Testis (tissue), 2 donors: ENCODE measurements at regions not wholly inside any gene's neighbourhood (a gene's known extent, or its start where the extent isn't known, plus 50 kb on each side); places are given as distances from the start of the nearest gene placed in this dataset.

Experiments used
- POLR2A ChIP-seq: fragments of 450-650 bp; IDR thresholded peaks from one replicate; pipeline ENCODE4 v1.6.1; 2017; ENCODE audit warnings: antibody characterized with exemption, mild to moderate bottlenecking, moderate library complexity
- TF ChIP-seq, protein P1 (sequence below), 3 experiments: fragments of 450-650 bp in 2 of 3; fragments of 200-600 bp in 1 of 3; sonication (generic) in 1 of 3; IDR thresholded peaks; one replicate each; pipeline ENCODE4 v1.5.1; 2016 to 2019; ENCODE audit warnings: antibody characterized with exemption in 3 of 3, mild to moderate bottlenecking in 2 of 3, moderate library complexity in 1 of 3

DNA sequence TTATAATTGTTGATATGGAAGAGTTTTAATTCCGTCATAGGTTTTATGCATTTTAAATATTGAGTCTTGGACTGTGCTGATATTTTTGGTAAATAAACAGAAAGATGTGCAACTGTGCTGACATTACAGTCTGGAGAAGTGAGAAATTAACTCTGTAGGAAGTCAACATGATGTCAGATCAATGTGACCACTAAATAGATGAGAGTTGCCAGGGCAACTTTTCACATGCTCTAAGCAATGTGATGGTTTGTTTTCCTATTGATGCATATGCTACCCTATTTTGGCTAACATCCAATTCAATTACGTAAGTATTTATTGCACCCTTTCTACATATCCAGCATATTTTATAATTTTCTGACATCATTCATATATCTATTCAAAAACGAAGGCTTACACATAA is 1109.3 kb downstream of the TSN start:
- TF ChIP-seq, protein P1, sequence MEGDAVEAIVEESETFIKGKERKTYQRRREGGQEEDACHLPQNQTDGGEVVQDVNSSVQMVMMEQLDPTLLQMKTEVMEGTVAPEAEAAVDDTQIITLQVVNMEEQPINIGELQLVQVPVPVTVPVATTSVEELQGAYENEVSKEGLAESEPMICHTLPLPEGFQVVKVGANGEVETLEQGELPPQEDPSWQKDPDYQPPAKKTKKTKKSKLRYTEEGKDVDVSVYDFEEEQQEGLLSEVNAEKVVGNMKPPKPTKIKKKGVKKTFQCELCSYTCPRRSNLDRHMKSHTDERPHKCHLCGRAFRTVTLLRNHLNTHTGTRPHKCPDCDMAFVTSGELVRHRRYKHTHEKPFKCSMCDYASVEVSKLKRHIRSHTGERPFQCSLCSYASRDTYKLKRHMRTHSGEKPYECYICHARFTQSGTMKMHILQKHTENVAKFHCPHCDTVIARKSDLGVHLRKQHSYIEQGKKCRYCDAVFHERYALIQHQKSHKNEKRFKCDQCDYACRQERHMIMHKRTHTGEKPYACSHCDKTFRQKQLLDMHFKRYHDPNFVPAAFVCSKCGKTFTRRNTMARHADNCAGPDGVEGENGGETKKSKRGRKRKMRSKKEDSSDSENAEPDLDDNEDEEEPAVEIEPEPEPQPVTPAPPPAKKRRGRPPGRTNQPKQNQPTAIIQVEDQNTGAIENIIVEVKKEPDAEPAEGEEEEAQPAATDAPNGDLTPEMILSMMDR (IDR thresholded peaks at IDR 0.05) = no peak
- no peak for TF ChIP-seq POLR2A
